Activated naive CD4-positive, alpha-beta T cell treated with anti-CD3 and anti-CD28 coated beads for 36 hours (primary cell): ENCODE measurements at regions not wholly inside any gene's neighbourhood (a gene's known extent, or its start where the extent isn't known, plus 50 kb on each side); places are given as distances from the start of the nearest gene placed in this dataset.
A peak's percentile ranks its signal among the peaks of the same experiment; 100 is the strongest.

ENCODE experiments used
- CTCF ChIA-PET: fragments of 350-600 bp; sonication (Branson Sonifier 250); formaldehyde crosslinking; loops from one replicate; lab custom pipeline; 2021; ENCODE audit warnings: antibody characterized with exemption; lab: Charles Lee
- DNase-seq: peaks from one replicate; pipeline ENCODE4 v3.0.0-alpha.2; 2020
- H3K27ac Mint-ChIP-seq: one replicate; pipeline ENCODE4 v1.8.0; 2021; ENCODE audit warnings: mild to moderate bottlenecking, mixed read lengths
- H3K27me3 Mint-ChIP-seq: one replicate; pipeline ENCODE4 v1.8.0; 2021; ENCODE audit warnings: low read depth, mixed read lengths
- H3K36me3 Mint-ChIP-seq: one replicate; pipeline ENCODE4 v1.8.0; 2021; ENCODE audit warnings: low read depth, mixed read lengths
- H3K4me1 Mint-ChIP-seq: one replicate; pipeline ENCODE4 v1.8.0; 2021; ENCODE audit warnings: low read depth, mixed read lengths
- H3K4me3 Mint-ChIP-seq: one replicate; pipeline ENCODE4 v1.8.0; 2021; ENCODE audit warnings: mild to moderate bottlenecking, moderate library complexity, mixed read lengths
- H3K9me3 Mint-ChIP-seq: one replicate; pipeline ENCODE4 v1.8.0; 2021; ENCODE audit warnings: mixed read lengths
- intact Hi-C: fragments of 100-400 bp; cut with micrococcal nuclease; formaldehyde crosslinking; loops from one replicate; pipeline ENCODE4 v1.15.1; 2023

DNA sequence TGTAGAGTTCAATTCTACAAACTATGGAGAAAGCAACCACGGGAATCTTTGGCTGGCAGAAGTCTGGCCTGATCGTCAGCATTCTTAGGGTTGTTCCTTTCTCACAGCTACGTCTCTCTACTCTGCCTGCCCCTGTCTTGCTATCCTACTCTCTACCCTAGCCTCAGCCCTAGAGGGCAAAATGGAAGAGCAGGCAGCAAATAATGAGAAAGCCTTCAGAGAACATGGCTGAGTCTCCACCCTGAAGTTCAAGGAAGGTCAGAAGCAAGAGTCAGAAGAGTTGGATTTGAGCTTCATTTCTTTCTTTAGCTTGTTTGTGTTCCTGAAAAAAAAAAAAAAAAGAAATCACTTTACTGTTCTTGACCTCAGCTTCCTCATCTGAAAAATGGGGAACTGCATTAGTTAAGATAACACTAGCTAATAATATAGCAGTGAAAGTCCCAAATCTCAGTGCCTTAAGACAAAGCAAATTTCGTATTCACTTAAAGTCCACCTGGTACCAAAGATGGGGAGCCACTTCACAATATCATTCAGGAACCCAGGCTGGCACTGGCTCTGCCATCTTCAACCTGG, 50.2 kb upstream of the CCND2 start:
- H3K27me3 Mint-ChIP-seq = peaks cover 3% of the 10 kb centered on the region
- peaks cover 8% of the 10 kb centered on the region for H3K4me1 Mint-ChIP-seq
- H3K9me3 Mint-ChIP-seq = no peaks in the 10 kb centered on the region
- intact Hi-C loops = no loop called here
- CTCF ChIA-PET = interaction anchor here (0.7 kb wide), 1 partner anchor 173 kb away, joined by 3 read pairs; no protein-coding TSS in a partner anchor
- H3K27ac Mint-ChIP-seq = no peak overlapping the region
- H3K36me3 Mint-ChIP-seq = no peaks in the 10 kb centered on the region
- H3K4me3 Mint-ChIP-seq = no peak overlapping the region
- DNase-seq = no peak

DNA sequence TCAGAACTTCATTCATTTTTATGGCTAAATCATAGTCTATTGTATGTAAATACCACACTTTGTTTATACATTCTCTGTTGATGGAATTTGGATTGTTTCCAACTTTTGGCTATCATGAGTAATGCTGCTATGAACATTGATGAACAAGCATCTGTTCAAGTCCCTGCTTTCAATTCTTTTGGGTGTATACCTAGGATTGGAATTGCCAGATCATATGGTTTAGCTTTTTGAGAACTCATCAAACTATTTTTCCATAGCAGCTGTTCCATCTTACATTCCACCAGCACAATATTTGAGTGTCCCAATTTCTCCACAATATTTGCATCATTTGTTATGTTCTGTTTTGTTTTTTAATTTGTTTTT, 52.3 kb upstream of the CCND2 start:
- intact Hi-C loops = no loop called here
- no peak overlapping the region for H3K27ac Mint-ChIP-seq
- no peak overlapping the region for H3K4me3 Mint-ChIP-seq
- no peak for DNase-seq
- no peaks in the 10 kb centered on the region for H3K9me3 Mint-ChIP-seq
- CTCF ChIA-PET = interaction anchor here (1.3 kb wide), 1 partner anchor 75 kb away, joined by 3 read pairs; no protein-coding TSS in a partner anchor
- peaks cover 20% of the 10 kb centered on the region for H3K4me1 Mint-ChIP-seq
- H3K36me3 Mint-ChIP-seq = no peaks in the 10 kb centered on the region
- H3K27me3 Mint-ChIP-seq = peaks cover 3% of the 10 kb centered on the region

DNA sequence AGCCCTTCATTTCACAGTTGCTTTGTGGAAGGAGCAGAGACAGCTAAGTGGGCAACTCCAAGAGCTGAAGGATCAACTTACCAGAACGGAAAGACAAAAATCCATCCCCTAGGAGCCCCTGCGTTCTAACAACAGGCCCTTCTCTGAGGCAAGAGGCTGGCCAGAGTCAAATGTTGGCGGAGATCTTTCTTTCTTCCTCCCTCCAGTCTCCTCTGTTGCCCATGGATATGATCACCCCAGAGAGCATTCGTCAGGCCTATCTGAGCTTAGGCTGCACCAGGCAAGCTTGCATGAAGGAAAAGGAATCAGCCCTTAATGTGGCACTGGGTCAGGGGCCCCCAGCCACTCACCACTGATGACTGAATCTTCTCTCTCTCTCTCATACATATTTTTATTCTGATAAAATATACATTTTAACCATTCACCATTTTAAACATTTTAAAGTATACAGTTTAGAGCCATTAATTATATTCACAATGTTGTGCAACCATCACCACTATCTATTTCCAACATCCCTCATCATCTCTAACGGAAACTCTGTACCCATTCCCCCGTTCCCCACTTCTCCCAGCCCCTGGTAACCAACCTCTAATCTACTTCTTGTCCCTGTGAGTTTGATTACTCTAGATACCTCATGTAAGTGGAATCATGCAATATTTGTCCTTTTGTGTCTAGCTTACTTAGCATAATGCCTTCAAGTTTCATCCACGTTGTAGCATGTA, 52.9 kb upstream of the CCND2 start:
- H3K4me1 Mint-ChIP-seq = peaks cover 25% of the 10 kb centered on the region
- no peak overlapping the region for H3K4me3 Mint-ChIP-seq
- no peak for DNase-seq
- no peak overlapping the region for H3K27ac Mint-ChIP-seq
- H3K36me3 Mint-ChIP-seq = no peaks in the 10 kb centered on the region
- H3K9me3 Mint-ChIP-seq = no peaks in the 10 kb centered on the region
- peaks cover 3% of the 10 kb centered on the region for H3K27me3 Mint-ChIP-seq
- CTCF ChIA-PET = no interaction called here
- intact Hi-C loops = no loop called here

DNA sequence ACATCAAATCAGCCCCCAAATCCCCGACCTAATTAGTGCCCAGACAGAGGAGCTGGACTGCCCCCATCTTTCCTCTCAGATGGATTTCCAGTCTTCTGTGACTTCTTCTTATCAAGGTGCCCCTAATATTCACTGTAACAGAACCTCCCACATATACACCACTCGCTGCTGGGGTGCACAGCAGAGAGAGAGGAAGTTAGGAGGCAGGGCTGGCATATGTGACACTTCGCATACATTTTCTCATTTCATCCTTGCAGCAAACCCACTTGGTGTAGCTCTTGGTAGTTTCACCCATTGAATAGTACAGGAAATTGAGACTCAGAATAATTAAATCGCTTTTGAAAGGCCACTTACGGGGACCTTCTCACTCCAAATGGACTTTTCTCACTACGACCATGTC, 56.5 kb upstream of the CCND2 start:
- H3K4me1 Mint-ChIP-seq = peaks cover 35% of the 10 kb centered on the region
- H3K27ac Mint-ChIP-seq = no peak overlapping the region
- H3K36me3 Mint-ChIP-seq = no peaks in the 10 kb centered on the region
- peak; percentile 21 for DNase-seq
- H3K27me3 Mint-ChIP-seq = no peaks in the 10 kb centered on the region
- H3K9me3 Mint-ChIP-seq = no peaks in the 10 kb centered on the region
- intact Hi-C loops = loop anchor here (2.0 to 5.0 kb wide), 2 partner anchors 52 to 155 kb away; no protein-coding TSS in a partner anchor
- H3K4me3 Mint-ChIP-seq = no peak overlapping the region
- CTCF ChIA-PET = interaction anchor here (1.7 to 2.7 kb wide), 4 partner anchors 28 to 109 kb away, joined by 4 to 21 read pairs (median 8); no protein-coding TSS in a partner anchor

DNA sequence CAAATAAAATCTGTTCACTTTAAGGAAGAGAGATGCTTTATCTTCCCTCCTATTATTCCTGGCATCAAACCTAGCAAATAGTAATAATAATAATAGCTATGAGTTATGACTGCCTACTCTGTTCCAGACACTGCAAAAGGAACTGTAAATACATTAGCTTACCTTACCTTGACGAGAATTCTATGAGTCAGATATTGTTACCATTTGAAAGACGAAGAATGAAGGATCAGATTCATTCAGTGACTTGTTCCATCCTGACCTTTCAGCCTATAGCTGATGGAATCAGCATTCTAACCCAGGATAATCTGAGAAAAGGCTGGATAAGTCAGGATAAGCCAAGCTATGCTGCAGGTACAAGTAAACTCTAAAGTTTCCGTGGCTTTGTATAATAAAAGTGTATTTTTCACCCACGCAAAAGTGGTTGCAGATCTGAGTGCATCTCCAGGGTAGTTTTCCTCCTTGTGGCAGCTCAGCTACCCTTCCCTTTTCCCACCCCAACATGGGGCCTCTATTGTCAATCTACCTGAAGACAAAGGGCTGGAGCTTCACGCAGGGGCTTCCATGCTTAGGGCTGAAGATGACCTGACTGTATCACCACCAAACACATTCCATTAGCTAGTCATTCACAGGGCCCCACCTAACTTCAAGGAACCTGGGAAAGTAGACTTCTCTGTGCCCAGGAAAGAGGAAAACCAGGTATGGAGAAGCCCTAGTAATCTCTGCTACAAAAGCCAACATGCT, 57.2 kb upstream of the CCND2 start:
- H3K4me3 Mint-ChIP-seq = no peak overlapping the region

DNA sequence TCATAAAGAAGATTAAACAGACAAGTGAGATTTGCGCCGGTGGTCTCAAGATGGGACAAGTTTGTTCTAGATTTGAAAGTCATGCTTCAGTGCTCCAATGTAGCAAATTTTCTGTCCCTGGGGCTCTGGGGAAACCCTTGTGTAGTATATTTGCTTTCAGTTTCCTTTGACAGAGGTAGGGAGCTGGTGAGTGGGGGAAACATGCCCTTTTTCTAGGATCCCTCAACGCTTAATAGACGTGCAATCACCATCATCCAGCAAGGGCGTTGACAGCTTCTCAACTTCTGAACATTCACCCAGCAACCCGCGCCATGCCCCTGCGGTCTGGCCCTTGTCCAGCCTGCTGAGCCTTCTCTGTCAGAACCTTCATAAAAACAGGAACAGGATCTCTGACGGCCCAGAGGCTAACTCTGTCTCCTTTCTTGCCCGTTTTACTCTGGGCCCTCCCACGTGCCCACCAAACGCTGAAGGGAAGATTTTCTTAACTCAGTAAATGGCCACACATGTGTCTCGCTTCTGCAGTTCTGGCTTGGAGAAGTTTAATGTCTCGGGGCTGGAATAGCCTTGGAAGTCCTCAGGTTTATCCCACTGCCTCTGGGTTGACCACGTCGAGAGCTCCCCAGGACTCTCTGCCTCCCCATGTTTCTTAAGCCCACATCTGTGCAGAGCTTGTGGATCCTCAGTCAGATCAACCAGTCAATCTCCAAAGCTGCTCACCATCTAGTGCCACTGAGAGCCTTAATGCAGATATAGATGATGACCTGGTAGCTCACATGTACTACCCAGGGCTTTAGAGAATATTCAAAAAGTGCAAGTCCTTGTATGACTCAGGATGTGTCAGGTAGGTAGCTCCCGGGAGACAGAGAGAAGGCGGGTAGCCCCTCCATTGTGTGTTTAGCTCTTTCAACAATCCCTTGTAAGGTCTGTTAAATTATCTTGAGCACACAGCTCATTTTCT, 58.1 kb upstream of the CCND2 start:
- H3K27me3 Mint-ChIP-seq = no peaks in the 10 kb centered on the region
- intact Hi-C loops = loop anchor here (1.0 to 5.0 kb wide), 7 partner anchors 37 to 153 kb away; no protein-coding TSS in a partner anchor
- H3K27ac Mint-ChIP-seq = peak overlapping the region; percentile 91
- peaks cover 33% of the 10 kb centered on the region for H3K4me1 Mint-ChIP-seq
- peak overlapping the region; percentile 60 for H3K4me3 Mint-ChIP-seq
- DNase-seq = peak; percentile 79
- no peaks in the 10 kb centered on the region for H3K9me3 Mint-ChIP-seq
- no peaks in the 10 kb centered on the region for H3K36me3 Mint-ChIP-seq
- CTCF ChIA-PET = interaction anchor here (0.7 to 2.8 kb wide), 16 partner anchors 12 to 220 kb away, joined by 3 to 23 read pairs (median 4); no protein-coding TSS in a partner anchor

More for the DNA sequence above, 57.2 kb upstream of the CCND2 start:
- H3K27me3 Mint-ChIP-seq = no peaks in the 10 kb centered on the region
- no peak for DNase-seq
- CTCF ChIA-PET = interaction anchor here (0.7 to 2.8 kb wide), 15 partner anchors 11 to 221 kb away, joined by 3 to 23 read pairs (median 5); no protein-coding TSS in a partner anchor
- H3K36me3 Mint-ChIP-seq = no peaks in the 10 kb centered on the region
- H3K9me3 Mint-ChIP-seq = no peaks in the 10 kb centered on the region
- peaks cover 35% of the 10 kb centered on the region for H3K4me1 Mint-ChIP-seq
- intact Hi-C loops = loop anchor here (1.0 to 5.0 kb wide), 3 partner anchors 38 to 154 kb away; no protein-coding TSS in a partner anchor
- peak overlapping the region; percentile 91 for H3K27ac Mint-ChIP-seq

DNA sequence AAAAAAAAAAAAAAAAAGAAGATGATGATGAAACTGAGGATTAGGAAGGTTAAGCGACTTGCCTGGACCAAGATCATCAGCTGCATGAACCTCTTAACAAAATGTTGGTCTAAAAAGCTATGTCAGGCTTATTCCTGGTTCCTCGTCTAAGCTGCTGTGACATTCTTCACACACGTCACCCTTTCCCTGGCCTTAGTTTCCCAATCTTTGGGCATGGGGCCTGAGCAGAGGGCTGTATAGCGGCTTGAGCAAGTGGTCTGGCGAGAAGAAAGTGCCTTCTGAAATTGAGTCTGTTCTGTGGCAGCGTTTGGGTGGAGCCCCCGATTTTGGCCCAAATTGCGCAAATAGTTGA, 58.7 kb upstream of the CCND2 start:
- DNase-seq = no peak
- Mint-ChIP-seq H3K27me3 (no peaks in the 10 kb centered on the region), H3K4me3 (peak overlapping the region; percentile 5), H3K36me3 (no peaks in the 10 kb centered on the region), H3K9me3 (no peaks in the 10 kb centered on the region), H3K27ac (peak overlapping the region; percentile 91), H3K4me1 (peaks cover 31% of the 10 kb centered on the region)
- CTCF ChIA-PET = interaction anchor here (0.8 to 2.8 kb wide), 6 partner anchors 34 to 107 kb away, joined by 3 to 23 read pairs (median 10); no protein-coding TSS in a partner anchor
- intact Hi-C loops = loop anchor here (1.0 to 5.0 kb wide), 5 partner anchors 57 to 153 kb away; no protein-coding TSS in a partner anchor

DNA sequence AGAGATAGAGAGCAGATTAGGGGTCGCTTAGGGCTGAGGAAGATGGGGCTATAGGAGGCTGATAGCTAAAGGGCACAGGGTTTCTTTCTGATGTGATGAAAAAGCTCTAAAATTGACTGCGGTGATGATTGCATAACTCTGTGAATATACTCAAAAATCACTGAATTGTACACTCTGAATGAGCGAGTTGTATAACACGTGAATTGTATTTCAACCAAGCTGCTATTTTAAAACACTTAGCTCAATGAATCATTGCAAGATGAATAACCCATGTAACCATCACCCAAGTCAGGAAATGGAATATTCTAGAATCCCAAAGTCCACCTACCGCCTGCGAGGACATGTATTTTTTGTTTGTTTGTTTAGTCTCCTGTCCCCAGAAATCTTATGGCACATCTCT, 60.1 kb upstream of the CCND2 start:
- no peaks in the 10 kb centered on the region for H3K9me3 Mint-ChIP-seq
- peaks cover 31% of the 10 kb centered on the region for H3K4me1 Mint-ChIP-seq
- no peaks in the 10 kb centered on the region for H3K27me3 Mint-ChIP-seq
- H3K27ac Mint-ChIP-seq = no peak overlapping the region
- H3K36me3 Mint-ChIP-seq = no peaks in the 10 kb centered on the region
- H3K4me3 Mint-ChIP-seq = no peak overlapping the region
- CTCF ChIA-PET = no interaction called here
- intact Hi-C loops = no loop called here
- no peak for DNase-seq

DNA sequence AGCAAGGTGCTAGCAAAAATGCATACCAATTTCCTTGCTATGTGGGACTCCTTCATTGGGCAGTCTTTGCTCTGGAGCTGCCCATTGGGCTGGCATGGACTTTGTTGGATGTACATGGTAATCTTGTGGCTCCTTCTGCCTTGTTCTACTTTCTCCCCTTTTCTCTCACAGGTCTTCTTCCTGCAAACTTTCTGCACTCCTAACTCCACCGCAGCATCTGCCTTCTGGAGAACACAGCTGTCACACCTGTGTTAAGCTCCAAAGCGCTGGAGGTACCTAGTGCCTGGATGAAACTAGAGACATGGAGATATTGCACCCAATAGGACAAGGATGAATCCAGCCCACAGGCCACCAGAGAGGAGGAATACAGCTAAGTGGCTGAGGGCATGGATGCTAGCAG, 60.7 kb upstream of the CCND2 start:
- Mint-ChIP-seq H3K4me1 (peaks cover 31% of the 10 kb centered on the region), H3K9me3 (no peaks in the 10 kb centered on the region), H3K27ac (no peak overlapping the region), H3K4me3 (no peak overlapping the region), H3K27me3 (no peaks in the 10 kb centered on the region), H3K36me3 (no peaks in the 10 kb centered on the region)
- CTCF ChIA-PET = no interaction called here
- DNase-seq = no peak
- intact Hi-C loops = no loop called here

DNA sequence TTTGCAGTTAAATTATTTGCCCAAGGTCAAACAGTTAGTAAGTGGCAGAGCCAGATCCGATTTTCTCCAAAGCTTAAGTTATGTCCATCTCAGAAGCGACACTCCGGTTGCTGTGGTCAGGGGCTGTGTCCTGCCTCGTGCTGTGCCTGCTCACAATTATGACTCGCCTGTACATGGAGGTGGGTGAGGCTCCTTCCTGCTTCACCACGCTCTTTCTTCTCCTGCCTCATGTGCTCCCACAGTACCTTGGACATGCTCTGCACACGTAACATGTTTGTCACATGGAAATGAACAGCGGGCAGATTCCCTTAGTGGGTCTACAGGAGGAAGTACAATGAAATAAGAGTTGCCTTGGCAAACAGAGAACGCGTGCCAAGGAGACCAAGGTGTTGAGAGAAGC, 62.2 kb upstream of the CCND2 start:
- CTCF ChIA-PET = no interaction called here
- Mint-ChIP-seq H3K9me3 (no peaks in the 10 kb centered on the region), H3K27me3 (no peaks in the 10 kb centered on the region), H3K36me3 (no peaks in the 10 kb centered on the region), H3K4me3 (no peak overlapping the region), H3K4me1 (peaks cover 20% of the 10 kb centered on the region), H3K27ac (no peak overlapping the region)
- intact Hi-C loops = no loop called here
- no peak for DNase-seq

DNA sequence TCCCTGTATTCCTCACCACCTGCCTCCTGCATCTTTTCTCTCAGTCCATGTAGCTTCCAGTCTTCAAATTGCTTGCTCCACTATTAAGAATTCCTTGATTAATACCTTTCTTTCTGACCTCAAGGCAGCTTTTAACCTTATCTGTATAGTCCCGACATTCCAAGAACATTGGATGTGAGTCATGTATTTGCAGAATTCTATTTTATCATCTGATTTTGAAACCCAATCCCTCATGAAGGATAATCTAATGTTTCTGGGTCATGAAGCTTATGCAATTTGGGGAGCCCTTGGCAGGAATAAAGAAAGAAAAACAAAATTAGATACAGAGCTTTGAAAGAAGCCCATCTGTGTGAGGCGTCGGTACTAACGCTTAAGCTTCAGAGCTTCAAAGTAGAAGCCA, 63.4 kb upstream of the CCND2 start:
- no peaks in the 10 kb centered on the region for H3K27me3 Mint-ChIP-seq
- H3K4me1 Mint-ChIP-seq = peaks cover 8% of the 10 kb centered on the region
- H3K27ac Mint-ChIP-seq = no peak overlapping the region
- H3K36me3 Mint-ChIP-seq = no peaks in the 10 kb centered on the region
- DNase-seq = no peak
- no peak overlapping the region for H3K4me3 Mint-ChIP-seq
- H3K9me3 Mint-ChIP-seq = no peaks in the 10 kb centered on the region
- CTCF ChIA-PET = no interaction called here
- intact Hi-C loops = no loop called here
